Endothelial cell of umbilical vein (primary cell): ENCODE measurements at regions not wholly inside any gene's neighbourhood (a gene's known extent, or its start where the extent isn't known, plus 50 kb on each side); places are given as distances from the start of the nearest gene placed in this dataset.

ENCODE experiments used
- BruUV-seq: library from RNA; stranded (reverse); fragments of 400-500 nt; replicated peaks from 2 replicates; lab custom pipeline; 2021; lab: Mats Ljungman, UMichigan
- CTCF ChIA-PET: fragments of 300-600, 350-600 bp; sonication (Branson Sonifier 250); formaldehyde crosslinking; loops from one replicate; lab custom pipeline; 2021; ENCODE audit warnings: antibody characterized with exemption, inconsistent platforms; lab: Charles Lee
- POLR2A ChIA-PET: fragments of 300-600, 350-600 bp; sonication (Branson Sonifier 250); formaldehyde crosslinking; loops from one replicate; lab custom pipeline; 2021; ENCODE audit warnings: antibody characterized with exemption, inconsistent platforms; lab: Charles Lee
- DNase-seq: peaks from one replicate; pipeline ENCODE4 v3.0.0-alpha.2; 2011; ENCODE audit warnings: low read depth, low spot score
- FAIRE-seq: peaks from 2 replicates; lab custom pipeline; 2011; peaks lifted over from hg19 to GRCh38; lab: Jason Lieb, UNC
- H2AFZ ChIP-seq: 2 replicates; pipeline ENCODE4 v1.6.0; 2012; ENCODE audit warnings: low read depth, low read length, control low read depth, inconsistent platforms
- H3K27ac ChIP-seq: 2 replicates; pipeline ENCODE4 v1.5.1; 2011; ENCODE audit warnings: low read depth, mild to moderate bottlenecking, control low read depth, low read length, moderate library complexity; ENCODE audit not compliant: insufficient read depth
- H3K27me3 ChIP-seq, 2 experiments: 2 replicates each; pipeline versions ENCODE4 v1.6.0 to v1.6.1; 2011; ENCODE audit warnings: low read length in 2 of 2, mixed read lengths in 1 of 2; ENCODE audit not compliant: control insufficient read depth in 2 of 2, insufficient read depth in 2 of 2
- H3K36me3 ChIP-seq, 2 experiments: 2 replicates in 1 of 2; 3 replicates in 1 of 2; pipeline ENCODE4 v1.5.1; 2011; ENCODE audit warnings: low read length in 2 of 2, mild to moderate bottlenecking in 1 of 2, moderate library complexity in 1 of 2; ENCODE audit not compliant: control insufficient read depth in 2 of 2, insufficient read depth in 2 of 2; ENCODE audit errors: extremely low read depth in 1 of 2
- H3K4me1 ChIP-seq: 3 replicates; pipeline ENCODE4 v1.5.1; 2011; ENCODE audit warnings: mild to moderate bottlenecking, low read length; ENCODE audit not compliant: control insufficient read depth, insufficient read depth; ENCODE audit errors: extremely low read depth
- H3K4me2 ChIP-seq: 2 replicates; pipeline ENCODE4 v1.6.1; 2011; ENCODE audit warnings: low read length, control low read depth, mixed read lengths; ENCODE audit not compliant: insufficient read depth
- H3K4me3 ChIP-seq, 3 experiments: fragments of 200-600 bp in 1 of 3; sonication (generic), shearing (Covaris generic) in 1 of 3; replicated peaks in 1 of 3; 2 replicates each; pipeline ENCODE4 v1.5.1; 2011 to 2016; ENCODE audit warnings: control low read depth in 3 of 3, low read length in 3 of 3, mild to moderate bottlenecking in 2 of 3, inconsistent platforms in 1 of 3, low read depth in 1 of 3, moderate library complexity in 1 of 3; ENCODE audit not compliant: insufficient read depth in 1 of 3
- H3K79me2 ChIP-seq: 2 replicates; pipeline ENCODE4 v1.6.0; 2012; ENCODE audit warnings: low read length, inconsistent platforms; ENCODE audit not compliant: control insufficient read depth, insufficient read depth
- H3K9ac ChIP-seq: replicated peaks from 2 replicates; pipeline ENCODE3; 2011; ENCODE audit warnings: low read length, control low read depth; ENCODE audit not compliant: insufficient read depth; ENCODE audit errors: extremely low read depth
- H3K9me1 ChIP-seq: replicated peaks from 3 replicates; pipeline ENCODE4 v1.6.0; 2011; ENCODE audit warnings: mild to moderate bottlenecking, low read length; ENCODE audit not compliant: control insufficient read depth, insufficient read depth; ENCODE audit errors: extremely low read depth
- H3K9me3 ChIP-seq: replicated peaks from 2 replicates; pipeline ENCODE4 v1.5.1; 2012; ENCODE audit warnings: low read length, inconsistent platforms; ENCODE audit not compliant: control insufficient read depth, insufficient read depth
- H4K20me1 ChIP-seq: replicated peaks from 2 replicates; pipeline ENCODE3; 2011; ENCODE audit warnings: mild to moderate bottlenecking, low read length; ENCODE audit not compliant: control insufficient read depth, insufficient read depth; ENCODE audit errors: extremely low read depth
- CTCF ChIP-seq, 2 donors: IDR thresholded peaks; 1 replicate in 1 of 2; 2 replicates in 1 of 2; pipeline ENCODE4 v1.5.1; 2011; ENCODE audit warnings: low read length in 2 of 2, mild to moderate bottlenecking in 2 of 2, moderate library complexity in 2 of 2, control low read depth in 1 of 2, inconsistent platforms in 1 of 2, low read depth in 1 of 2; ENCODE audit not compliant: insufficient read depth in 1 of 2; ENCODE audit errors: extremely low read depth in 1 of 2
- EZH2 ChIP-seq: IDR thresholded peaks from 2 replicates; pipeline ENCODE4 v1.6.1; 2012; ENCODE audit warnings: borderline replicate concordance, low read depth, mild to moderate bottlenecking, moderate library complexity, low read length, inconsistent platforms; ENCODE audit not compliant: severe bottlenecking
- FOS ChIP-seq: IDR thresholded peaks from 2 replicates; pipeline ENCODE4 v1.6.1; 2011; ENCODE audit warnings: mild to moderate bottlenecking, low read length, moderate library complexity, borderline replicate concordance; ENCODE audit not compliant: insufficient read depth
- GATA2 ChIP-seq: IDR thresholded peaks from 2 replicates; pipeline ENCODE4 v1.7.0; 2011; ENCODE audit warnings: low read depth, mild to moderate bottlenecking, moderate library complexity, mixed read lengths, low read length; ENCODE audit not compliant: insufficient read length, insufficient read depth
- JUN ChIP-seq: IDR thresholded peaks from 2 replicates; pipeline ENCODE4 v1.6.1; 2011; ENCODE audit warnings: borderline replicate concordance, low read depth; ENCODE audit not compliant: insufficient read length, insufficient read depth
- MAX ChIP-seq: IDR thresholded peaks from 2 replicates; pipeline ENCODE4 v1.6.1; 2011; ENCODE audit not compliant: insufficient read depth, insufficient read length
- MYC ChIP-seq: IDR thresholded peaks from one replicate; pipeline ENCODE4 v1.6.1; 2011; ENCODE audit warnings: mild to moderate bottlenecking, low read depth, low read length
- POLR2A ChIP-seq: IDR thresholded peaks from 2 replicates; pipeline ENCODE4 v1.6.1; 2012; ENCODE audit warnings: low read depth, mild to moderate bottlenecking, control low read depth, low read length
- POLR2AphosphoS5 ChIP-seq: IDR thresholded peaks from 2 replicates; pipeline ENCODE4 v1.6.1; 2012; ENCODE audit warnings: low read depth, mild to moderate bottlenecking, control low read depth, low read length, moderate library complexity; ENCODE audit not compliant: insufficient read depth
- dilution Hi-C: fragments of 300-500 bp; cut with MboI; formaldehyde crosslinking; loops from one replicate; pipeline ENCODE4 v1.15.0; 2019; ENCODE audit warnings: low sequenced_read_pairs; ENCODE audit not compliant: extremely low pct_ligation_motif_present
- intact Hi-C: fragments of 100-400 bp; cut with micrococcal nuclease; formaldehyde crosslinking; loops from one replicate; pipeline ENCODE4 v1.10.0; 2022

DNA sequence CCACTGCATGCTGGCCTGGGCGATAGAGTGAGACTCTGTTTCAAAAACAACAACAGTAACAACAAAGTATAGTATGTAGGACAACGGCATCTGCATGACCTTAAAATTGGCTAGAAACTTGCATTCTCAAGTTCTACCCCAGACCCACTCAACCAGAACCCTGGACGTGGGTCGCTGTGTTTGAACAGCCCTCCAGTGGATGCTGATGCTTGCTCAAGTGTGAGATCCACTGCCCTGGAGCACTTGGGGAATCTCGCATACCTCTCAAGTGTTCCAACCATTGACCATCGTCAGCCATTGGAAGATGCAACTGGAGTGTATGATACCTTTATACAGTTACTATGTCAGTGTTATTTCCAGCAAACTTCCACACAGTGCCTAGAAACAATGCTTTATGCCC is 435.9 kb downstream of the DCDC2C start:
- dilution Hi-C loops: no loop called here
- DNase-seq (no peak), FAIRE-seq (no peak)
- Histone ChIP-seq H3K4me2 (no peak overlapping the region), H2AFZ (no peak overlapping the region), H3K36me3 (no peaks in the 10 kb centered on the region), H3K9ac (no peak overlapping the region), H3K27ac (no peak overlapping the region), H3K9me3 (no peaks in the 10 kb centered on the region), H4K20me1 (no peaks in the 10 kb centered on the region), H3K27me3 (no peaks in the 10 kb centered on the region), H3K79me2 (no peaks in the 10 kb centered on the region), H3K4me3 (no peak overlapping the region), H3K4me1 (no peaks in the 10 kb centered on the region), H3K9me1 (no peaks in the 10 kb centered on the region)
- BruUV-seq: no TSS peak
- ChIA-PET POLR2A (no interaction called here), CTCF (no interaction called here)
- no peak for TF ChIP-seq POLR2AphosphoS5
- TF ChIP-seq MAX: no peak
- TF ChIP-seq FOS: no peak
- no peak for TF ChIP-seq JUN
- no peak for TF ChIP-seq CTCF (IDR thresholded peaks at IDR 0.05; ENCODE audit: extremely low read depth in 1 of 2, insufficient read depth in 1 of 2, low read depth in 1 of 2, low read length in 2 of 2)
- no peak for TF ChIP-seq MYC
- no peak for TF ChIP-seq EZH2
- TF ChIP-seq GATA2: no peak
- no peak for TF ChIP-seq POLR2A
- intact Hi-C loops: no loop called here
